ENCODE measurements at regions not wholly inside any gene's neighbourhood (a gene's known extent, or its start where the extent isn't known, plus 50 kb on each side); places are given as distances from the start of the nearest gene placed in this dataset.

DNA sequence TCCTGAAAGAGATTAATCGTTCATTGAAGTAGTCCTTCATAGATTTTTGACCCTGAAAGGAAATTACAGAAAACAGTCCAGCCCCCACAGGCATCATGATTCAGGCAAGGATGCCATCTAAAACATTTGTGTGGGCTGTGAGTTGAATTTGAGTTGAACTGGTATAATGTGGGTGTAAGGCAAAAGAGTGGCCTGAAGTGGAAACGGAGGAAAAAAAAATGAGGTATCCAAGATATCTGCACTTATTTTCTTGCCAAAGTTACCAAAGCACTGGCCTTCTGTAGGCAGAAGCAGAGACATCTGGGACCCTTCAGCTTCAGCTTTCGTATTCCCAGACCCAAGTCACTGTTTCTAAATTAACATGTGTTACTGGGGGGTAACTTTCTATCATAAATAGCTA is 105.1 kb upstream of the DIO2 start:
- ATAC-seq (ENCODE audit: poor library complexity) (no peak), DNase-seq (no peak)
- H3K27ac Mint-ChIP-seq: no peak overlapping the region
- Histone ChIP-seq H3K4me1 (ENCODE audit: insufficient read depth, low read length) (no peaks in the 10 kb centered on the region), H3K4me3 (ENCODE audit: low read length) (no peak overlapping the region), H3K9me3 (ENCODE audit: control insufficient read depth in 1 of 2, insufficient read depth in 1 of 2, low read length in 2 of 2) (peaks cover 0 to 15% of the 10 kb centered on the region in 2 experiments), H3K36me3 (ENCODE audit: insufficient read depth, low read length) (no peaks in the 10 kb centered on the region), H3K27me3 (ENCODE audit: control insufficient read depth in 1 of 2, insufficient read depth in 2 of 2, low read length in 2 of 2) (no peaks in the 10 kb centered on the region), H3K27ac (ENCODE audit: low read depth in 1 of 2, low read length in 2 of 2) (no peak overlapping the region)
- no peak for TF ChIP-seq CTCF (IDR thresholded peaks at IDR 0.05)
- H3K9me3 Mint-ChIP-seq: peaks cover 10% of the 10 kb centered on the region
- no peaks in the 10 kb centered on the region for H3K4me1 Mint-ChIP-seq (ENCODE audit: low read depth)
- POLR2A ChIA-PET: no interaction called here
- H3K4me3 Mint-ChIP-seq: no peak overlapping the region
- intact Hi-C loops (cut with DNase I, micrococcal nuclease): no loop called here
- H3K27me3 Mint-ChIP-seq: no peaks in the 10 kb centered on the region
- CTCF ChIA-PET: no interaction called here
- H3K36me3 Mint-ChIP-seq (ENCODE audit: low read depth): no peaks in the 10 kb centered on the region

- no peaks in the 10 kb centered on the region for H3K4me1 ChIP-seq (ENCODE audit: insufficient read depth, low read length)
- peaks cover 0 to 15% of the 10 kb centered on the region in 2 experiments for H3K9me3 ChIP-seq (ENCODE audit: control insufficient read depth in 1 of 2, insufficient read depth in 1 of 2, low read length in 2 of 2)
- POLR2A ChIA-PET: no interaction called here
- Mint-ChIP-seq H3K27me3 (no peaks in the 10 kb centered on the region), H3K9me3 (peaks cover 6% of the 10 kb centered on the region), H3K4me1 (ENCODE audit: low read depth) (no peaks in the 10 kb centered on the region), H3K36me3 (ENCODE audit: low read depth) (no peaks in the 10 kb centered on the region), H3K4me3 (no peak overlapping the region), H3K27ac (no peak overlapping the region)
- H3K4me3 ChIP-seq (ENCODE audit: low read length): no peak overlapping the region
- TF ChIP-seq CTCF (IDR thresholded peaks at IDR 0.05): no peak
- DNase-seq (no peak), ATAC-seq (ENCODE audit: poor library complexity) (no peak)
- intact Hi-C loops (cut with DNase I, micrococcal nuclease): no loop called here
- CTCF ChIA-PET: no interaction called here
- no peaks in the 10 kb centered on the region for H3K27me3 ChIP-seq (ENCODE audit: control insufficient read depth in 1 of 2, insufficient read depth in 2 of 2, low read length in 2 of 2)
- no peaks in the 10 kb centered on the region for H3K36me3 ChIP-seq (ENCODE audit: insufficient read depth, low read length)
- no peak overlapping the region for H3K27ac ChIP-seq (ENCODE audit: low read depth in 1 of 2, low read length in 2 of 2)
These were observed 104.4 kb upstream of the DIO2 start for GRCh38 chr14:80315681-80316080.

GRCh38 chr14:80313806-80314205 is 102.5 kb upstream of the DIO2 start:
- ATAC-seq (ENCODE audit: poor library complexity) (no peak), DNase-seq (no peak)
- H3K4me3 Mint-ChIP-seq: no peak overlapping the region
- peaks cover 2% of the 10 kb centered on the region for H3K9me3 Mint-ChIP-seq
- intact Hi-C loops (cut with DNase I, micrococcal nuclease): no loop called here
- H3K36me3 Mint-ChIP-seq (ENCODE audit: low read depth): no peaks in the 10 kb centered on the region
- ChIA-PET CTCF (no interaction called here), POLR2A (no interaction called here)
- Histone ChIP-seq H3K27me3 (ENCODE audit: control insufficient read depth in 1 of 2, insufficient read depth in 2 of 2, low read length in 2 of 2) (no peaks in the 10 kb centered on the region), H3K36me3 (ENCODE audit: insufficient read depth, low read length) (no peaks in the 10 kb centered on the region), H3K27ac (ENCODE audit: low read depth in 1 of 2, low read length in 2 of 2) (no peak overlapping the region), H3K9me3 (ENCODE audit: control insufficient read depth in 1 of 2, insufficient read depth in 1 of 2, low read length in 2 of 2) (peaks cover 0 to 12% of the 10 kb centered on the region in 2 experiments), H3K4me3 (ENCODE audit: low read length) (no peak overlapping the region), H3K4me1 (ENCODE audit: insufficient read depth, low read length) (no peaks in the 10 kb centered on the region)
- TF ChIP-seq CTCF (IDR thresholded peaks at IDR 0.05): no peak
- H3K27me3 Mint-ChIP-seq: no peaks in the 10 kb centered on the region
- H3K4me1 Mint-ChIP-seq (ENCODE audit: low read depth): no peaks in the 10 kb centered on the region
- no peak overlapping the region for H3K27ac Mint-ChIP-seq

Data from CD4-positive, alpha-beta T cell (primary cell).